ENCODE measurements at regions not wholly inside any gene's neighbourhood (a gene's known extent, or its start where the extent isn't known, plus 50 kb on each side); places are given as distances from the start of the nearest gene placed in this dataset.

GRCh38 chr2:205850132-205850531 is 167.8 kb downstream of the NRP2 start:
- no peak for TF ChIP-seq CTCF (IDR thresholded peaks at IDR 0.05)
- no peak for TF ChIP-seq POLR2AphosphoS5 (IDR thresholded peaks at IDR 0.05)

Data from transverse colon (tissue), 4 donors.